ENCODE measurements at regions not wholly inside any gene's neighbourhood (a gene's known extent, or its start where the extent isn't known, plus 50 kb on each side); places are given as distances from the start of the nearest gene placed in this dataset.

DNA sequence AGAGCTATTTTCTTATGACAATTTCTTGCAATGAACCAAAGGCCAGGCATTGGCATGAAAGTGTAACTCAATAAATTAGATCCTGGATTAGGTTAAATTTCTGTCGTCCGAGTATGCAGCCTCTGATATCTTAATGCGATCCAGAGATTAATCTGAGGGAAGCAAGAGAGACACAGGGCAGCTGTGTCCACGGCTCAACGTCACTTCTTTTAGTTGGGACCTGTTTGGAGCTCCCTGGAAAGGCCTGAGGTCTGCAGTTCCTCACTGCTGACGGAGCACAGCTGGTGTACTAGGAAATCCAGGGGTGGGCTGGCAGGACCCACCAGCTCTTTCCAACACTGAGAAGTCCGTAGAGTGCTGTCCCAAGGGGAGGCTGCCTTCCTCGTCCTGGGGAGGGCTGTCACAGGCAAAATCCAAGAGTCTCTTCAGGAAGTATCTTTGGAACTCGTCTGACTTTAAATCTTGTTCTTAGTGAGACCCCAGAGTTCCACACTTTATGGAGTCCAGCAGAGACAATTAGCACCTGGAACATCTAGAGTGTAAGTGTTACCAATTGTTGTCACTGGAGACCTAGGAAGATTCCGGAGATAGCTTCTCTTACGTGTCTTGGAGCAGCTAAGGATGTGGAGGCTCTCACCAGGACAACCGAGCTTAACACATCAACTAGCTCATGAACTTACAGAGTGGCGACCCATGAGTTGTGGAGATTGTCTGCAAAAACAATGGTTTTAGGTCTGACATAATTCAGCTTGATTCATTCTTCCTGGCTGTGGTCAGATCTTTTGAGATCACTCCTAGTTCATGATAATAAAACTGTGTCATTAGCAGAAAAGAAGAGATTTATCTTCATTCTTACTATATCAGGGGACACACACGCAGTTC is 173.7 kb downstream of the ACKR3 start:
- TF ChIP-seq POLR2A (IDR thresholded peaks at IDR 0.05) (no peak), CTCF (IDR thresholded peaks at IDR 0.05) (no peak)

Measured in body of pancreas (tissue), 4 donors.